Ishikawa (cell line): ENCODE measurements at regions not wholly inside any gene's neighbourhood (a gene's known extent, or its start where the extent isn't known, plus 50 kb on each side); places are given as distances from the start of the nearest gene placed in this dataset.

ENCODE experiments used
- CEBPB ChIP-seq: IDR thresholded peaks from 2 replicates; pipeline ENCODE4 v1.6.1; 2012
- CREB1 ChIP-seq: IDR thresholded peaks from 2 replicates; pipeline ENCODE4 v1.6.1; 2012; ENCODE audit warnings: low read depth
- EGR1 ChIP-seq: IDR thresholded peaks from 2 replicates; pipeline ENCODE4 v1.6.1; 2012
- EP300 ChIP-seq: IDR thresholded peaks from 2 replicates; pipeline ENCODE4 v1.6.1; 2012; ENCODE audit warnings: borderline replicate concordance
- FOXM1 ChIP-seq: IDR thresholded peaks from 2 replicates; pipeline ENCODE4 v1.6.1; 2012; ENCODE audit warnings: low read depth, borderline replicate concordance
- MAX ChIP-seq: IDR thresholded peaks from 2 replicates; pipeline ENCODE4 v1.6.1; 2012
- NFIC ChIP-seq: IDR thresholded peaks from 2 replicates; pipeline ENCODE4 v1.6.1; 2012
- RAD21 ChIP-seq: IDR thresholded peaks from 2 replicates; pipeline ENCODE4 v1.6.1; 2012; ENCODE audit warnings: low read depth
- TAF1 ChIP-seq: IDR thresholded peaks from 2 replicates; pipeline ENCODE4 v1.6.1; 2012; ENCODE audit warnings: low read depth, mild to moderate bottlenecking
- TCF12 ChIP-seq: IDR thresholded peaks from 2 replicates; pipeline ENCODE4 v1.6.1; 2012; ENCODE audit warnings: low read depth
- TEAD4 ChIP-seq: IDR thresholded peaks from 2 replicates; pipeline ENCODE4 v1.6.1; 2012
- USF1 ChIP-seq: IDR thresholded peaks from 2 replicates; pipeline ENCODE4 v1.6.1; 2012
- YY1 ChIP-seq: IDR thresholded peaks from 2 replicates; pipeline ENCODE4 v1.6.1; 2012; ENCODE audit warnings: low read depth
- ZBTB7A ChIP-seq: IDR thresholded peaks from 2 replicates; pipeline ENCODE4 v1.6.1; 2012; ENCODE audit warnings: low read depth
- TF ChIP-seq, protein P1 (sequence below): IDR thresholded peaks from 2 replicates; pipeline ENCODE4 v1.6.1; 2012; ENCODE audit warnings: low read depth, mild to moderate bottlenecking

GRCh38 chr17:74110467-74110866, 93.0 kb upstream of the RPL38 start:
- TF ChIP-seq TEAD4 (no peak), MAX (no peak), FOXM1 (no peak), CREB1 (no peak), CEBPB (no peak), RAD21 (no peak), ZBTB7A (no peak), EP300 (no peak), EGR1 (no peak), USF1 (no peak), TAF1 (no peak), TCF12 (no peak)
- TF ChIP-seq, protein P1, sequence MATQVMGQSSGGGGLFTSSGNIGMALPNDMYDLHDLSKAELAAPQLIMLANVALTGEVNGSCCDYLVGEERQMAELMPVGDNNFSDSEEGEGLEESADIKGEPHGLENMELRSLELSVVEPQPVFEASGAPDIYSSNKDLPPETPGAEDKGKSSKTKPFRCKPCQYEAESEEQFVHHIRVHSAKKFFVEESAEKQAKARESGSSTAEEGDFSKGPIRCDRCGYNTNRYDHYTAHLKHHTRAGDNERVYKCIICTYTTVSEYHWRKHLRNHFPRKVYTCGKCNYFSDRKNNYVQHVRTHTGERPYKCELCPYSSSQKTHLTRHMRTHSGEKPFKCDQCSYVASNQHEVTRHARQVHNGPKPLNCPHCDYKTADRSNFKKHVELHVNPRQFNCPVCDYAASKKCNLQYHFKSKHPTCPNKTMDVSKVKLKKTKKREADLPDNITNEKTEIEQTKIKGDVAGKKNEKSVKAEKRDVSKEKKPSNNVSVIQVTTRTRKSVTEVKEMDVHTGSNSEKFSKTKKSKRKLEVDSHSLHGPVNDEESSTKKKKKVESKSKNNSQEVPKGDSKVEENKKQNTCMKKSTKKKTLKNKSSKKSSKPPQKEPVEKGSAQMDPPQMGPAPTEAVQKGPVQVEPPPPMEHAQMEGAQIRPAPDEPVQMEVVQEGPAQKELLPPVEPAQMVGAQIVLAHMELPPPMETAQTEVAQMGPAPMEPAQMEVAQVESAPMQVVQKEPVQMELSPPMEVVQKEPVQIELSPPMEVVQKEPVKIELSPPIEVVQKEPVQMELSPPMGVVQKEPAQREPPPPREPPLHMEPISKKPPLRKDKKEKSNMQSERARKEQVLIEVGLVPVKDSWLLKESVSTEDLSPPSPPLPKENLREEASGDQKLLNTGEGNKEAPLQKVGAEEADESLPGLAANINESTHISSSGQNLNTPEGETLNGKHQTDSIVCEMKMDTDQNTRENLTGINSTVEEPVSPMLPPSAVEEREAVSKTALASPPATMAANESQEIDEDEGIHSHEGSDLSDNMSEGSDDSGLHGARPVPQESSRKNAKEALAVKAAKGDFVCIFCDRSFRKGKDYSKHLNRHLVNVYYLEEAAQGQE: no peak

DNA sequence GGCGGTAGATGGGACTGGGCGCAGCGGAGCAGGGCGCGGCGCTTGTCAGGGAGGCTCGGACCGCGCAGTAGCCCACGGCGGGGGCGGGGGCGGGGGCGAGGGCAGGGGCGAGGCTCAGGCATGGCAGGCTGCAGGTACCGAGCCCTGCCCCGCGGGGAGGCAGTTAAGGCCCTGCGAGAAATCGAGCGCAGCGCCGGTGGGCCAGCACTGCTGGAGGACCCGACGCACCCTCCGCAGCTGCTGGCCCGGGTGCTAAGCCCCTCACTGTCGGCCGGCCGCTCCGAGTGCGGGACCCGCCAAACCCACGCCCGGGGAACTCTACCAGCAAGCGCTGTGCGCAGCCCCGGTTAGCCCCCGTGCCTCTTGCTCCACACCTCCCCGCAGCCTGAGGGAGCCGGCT, 90.2 kb upstream of the RPL38 start:
- TF ChIP-seq ZBTB7A (no peak), EGR1 (no peak), TCF12 (no peak), TAF1 (no peak), EP300 (no peak), FOXM1 (no peak), NFIC (no peak), MAX (no peak), CEBPB (no peak), TEAD4 (no peak), USF1 (no peak), CREB1 (no peak), RAD21 (no peak)
- TF ChIP-seq, protein P1: no peak

DNA sequence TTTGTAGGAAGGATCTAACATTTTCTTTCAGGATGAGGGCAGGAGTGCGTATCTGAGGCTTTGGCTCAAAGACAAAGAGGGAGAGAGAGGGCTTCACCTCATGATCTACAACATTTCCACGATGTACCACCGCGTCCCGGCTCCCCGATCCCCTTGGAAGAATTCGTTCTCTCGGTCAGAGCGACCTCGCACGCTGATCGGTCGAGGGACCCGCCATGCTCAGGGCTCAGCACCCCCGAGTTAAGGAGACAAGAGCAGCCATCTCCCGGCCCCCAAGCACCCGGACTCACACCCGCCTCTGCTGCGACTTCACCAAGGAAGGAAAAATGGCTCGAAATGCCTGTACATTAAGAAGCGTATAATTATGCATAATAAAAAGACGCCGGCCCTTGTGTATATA, 89.5 kb upstream of the RPL38 start:
- TF ChIP-seq USF1 (no peak), EP300 (no peak), NFIC (no peak), EGR1 (no peak), RAD21 (no peak), TCF12 (no peak), ZBTB7A (no peak), TEAD4 (no peak), TAF1 (no peak), MAX (no peak), FOXM1 (no peak), YY1 (no peak), CREB1 (no peak), CEBPB (no peak)
- TF ChIP-seq, protein P1: no peak

DNA sequence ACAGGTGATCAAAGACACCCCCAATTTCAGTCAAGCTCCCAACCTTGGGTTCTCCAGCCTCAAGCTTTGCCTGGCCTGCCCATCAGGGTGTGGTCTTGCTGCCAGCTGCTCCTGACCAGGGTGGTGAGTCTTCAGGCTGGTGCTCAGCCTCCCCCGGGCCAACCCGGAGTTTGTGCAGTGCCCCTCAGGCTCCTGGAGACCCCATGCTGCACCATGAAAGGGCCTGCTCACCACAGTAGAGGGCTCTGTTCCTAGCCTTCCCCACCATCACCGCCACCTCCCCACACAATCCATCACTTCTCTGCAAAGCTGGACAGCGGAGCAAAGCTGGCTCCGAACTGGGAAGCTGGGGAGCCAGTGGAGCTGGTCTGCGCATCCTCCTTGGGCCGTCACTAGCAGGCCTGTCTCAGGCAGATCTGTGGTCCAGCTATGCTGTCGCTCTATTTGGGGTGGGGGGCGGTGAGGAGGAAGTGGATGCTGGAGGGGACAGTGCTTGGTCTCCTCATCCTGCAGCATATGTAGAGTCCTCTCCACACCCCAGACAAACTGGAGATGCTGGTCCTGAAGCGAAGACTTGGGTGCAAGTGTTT, 88.5 kb upstream of the RPL38 start:
- TF ChIP-seq USF1 (no peak), CEBPB (no peak), EP300 (no peak), FOXM1 (no peak), EGR1 (no peak), CREB1 (no peak), MAX (no peak), ZBTB7A (no peak), RAD21 (no peak), YY1 (no peak), TAF1 (no peak), TCF12 (no peak), TEAD4 (no peak), NFIC (no peak)
- TF ChIP-seq, protein P1: no peak
